MCF 10A (cell line): ENCODE measurements at regions not wholly inside any gene's neighbourhood (a gene's known extent, or its start where the extent isn't known, plus 50 kb on each side); places are given as distances from the start of the nearest gene placed in this dataset.

Experiments used
- BruUV-seq: library from RNA; stranded (reverse); fragments of 400-500 nt; replicated peaks from 2 replicates; lab custom pipeline; 2021; lab: Mats Ljungman, UMichigan
- CTCF ChIA-PET: fragments of 300-600 bp; sonication (Branson Sonifier 250); formaldehyde crosslinking; extraction: SDS; loops from one replicate; lab custom pipeline; 2021; ENCODE audit warnings: antibody characterized with exemption, inconsistent platforms; lab: Yijun Ruan, JAX
- POLR2A ChIA-PET: fragments of 300-600, 350-650 bp; sonication (Branson Sonifier 250); formaldehyde crosslinking; extraction: SDS; loops from one replicate; lab custom pipeline; 2020; ENCODE audit warnings: antibody characterized with exemption, inconsistent platforms; lab: Yijun Ruan, JAX
- DNase-seq: peaks from one replicate; pipeline ENCODE4 v3.0.0-alpha.2; 2018; ENCODE audit not compliant: unreplicated experiment
- H3K27ac Mint-ChIP-seq: one replicate; pipeline ENCODE4 v1.8.0; 2022; ENCODE audit warnings: mild to moderate bottlenecking, low read depth, mixed read lengths; ENCODE audit not compliant: unreplicated experiment
- H3K27me3 Mint-ChIP-seq: one replicate; pipeline ENCODE4 v1.8.0; 2022; ENCODE audit warnings: mixed read lengths; ENCODE audit not compliant: insufficient read depth, unreplicated experiment
- H3K36me3 Mint-ChIP-seq: one replicate; pipeline ENCODE4 v1.8.0; 2022; ENCODE audit warnings: mild to moderate bottlenecking, moderate library complexity, mixed read lengths; ENCODE audit not compliant: insufficient read depth, unreplicated experiment
- H3K4me1 Mint-ChIP-seq: one replicate; pipeline ENCODE4 v1.8.0; 2022; ENCODE audit warnings: mixed read lengths; ENCODE audit not compliant: insufficient read depth, unreplicated experiment
- H3K4me3 Mint-ChIP-seq: one replicate; pipeline ENCODE4 v1.8.0; 2022; ENCODE audit warnings: mild to moderate bottlenecking, moderate library complexity, mixed read lengths; ENCODE audit not compliant: unreplicated experiment
- H3K9me3 Mint-ChIP-seq: one replicate; pipeline ENCODE4 v1.8.0; 2022; ENCODE audit warnings: mixed read lengths; ENCODE audit not compliant: unreplicated experiment
- CTCF ChIP-seq: fragments of 200-600 bp; IDR thresholded peaks from one replicate; pipeline ENCODE4 v1.8.0; 2022; ENCODE audit warnings: antibody characterized with exemption, mild to moderate bottlenecking; ENCODE audit not compliant: unreplicated experiment
- intact Hi-C: fragments of 100-400 bp; cut with micrococcal nuclease; formaldehyde crosslinking; loops from 2 replicates; pipeline ENCODE4 v1.14.1; 2022

DNA sequence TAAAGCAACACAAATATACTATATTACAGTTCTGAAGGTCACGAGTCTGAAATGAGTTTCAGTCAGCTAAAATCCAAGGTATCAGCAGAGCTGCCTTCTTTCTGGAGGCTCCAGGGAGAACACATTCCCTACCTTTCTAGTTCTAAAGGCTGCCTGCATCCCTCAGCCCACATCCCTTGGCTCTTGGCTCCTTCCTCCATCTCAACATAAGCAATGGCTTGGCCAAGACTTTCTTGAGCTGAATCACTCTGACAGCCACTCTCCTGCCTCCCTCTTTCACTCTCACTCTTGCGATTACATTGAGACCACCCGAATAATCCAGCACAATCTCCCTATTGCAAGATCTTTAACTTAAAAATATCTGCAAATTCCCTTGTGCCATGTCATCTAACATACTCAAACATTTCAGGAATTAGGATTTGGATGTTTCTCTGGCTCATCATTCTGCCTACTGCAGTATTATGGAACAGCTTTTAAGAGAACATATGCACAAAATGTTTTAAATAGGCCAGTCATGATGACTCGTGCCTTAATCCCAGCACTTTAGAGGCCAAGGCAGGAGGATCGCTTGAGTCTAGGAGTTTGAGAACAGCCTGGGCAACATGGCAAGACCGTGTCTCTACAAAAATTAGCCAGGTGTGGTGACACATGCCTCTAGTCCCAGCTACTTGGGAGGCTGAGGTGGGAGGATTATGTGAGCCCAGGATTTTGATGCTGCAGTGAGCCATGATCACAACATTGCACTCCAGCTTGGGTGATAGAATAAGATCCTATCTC lies 144.2 kb upstream of the VSTM2A start:
- TF ChIP-seq CTCF = no peak
- BruUV-seq = no TSS peak
- no peaks in the 10 kb centered on the region for H3K27me3 Mint-ChIP-seq
- no peaks in the 10 kb centered on the region for H3K4me1 Mint-ChIP-seq
- H3K4me3 Mint-ChIP-seq = no peak overlapping the region
- no peaks in the 10 kb centered on the region for H3K9me3 Mint-ChIP-seq
- H3K27ac Mint-ChIP-seq = no peak overlapping the region
- DNase-seq = no peak
- CTCF ChIA-PET = interaction anchor here (1.1 kb wide), 1 partner anchor 13 kb away, joined by 3 read pairs; no protein-coding TSS in a partner anchor
- intact Hi-C loops = no loop called here
- H3K36me3 Mint-ChIP-seq = no peaks in the 10 kb centered on the region
- POLR2A ChIA-PET = no interaction called here

GRCh38 chr7:54398863-54399262 lies 143.3 kb upstream of the VSTM2A start:
- TF ChIP-seq CTCF = no peak

DNA sequence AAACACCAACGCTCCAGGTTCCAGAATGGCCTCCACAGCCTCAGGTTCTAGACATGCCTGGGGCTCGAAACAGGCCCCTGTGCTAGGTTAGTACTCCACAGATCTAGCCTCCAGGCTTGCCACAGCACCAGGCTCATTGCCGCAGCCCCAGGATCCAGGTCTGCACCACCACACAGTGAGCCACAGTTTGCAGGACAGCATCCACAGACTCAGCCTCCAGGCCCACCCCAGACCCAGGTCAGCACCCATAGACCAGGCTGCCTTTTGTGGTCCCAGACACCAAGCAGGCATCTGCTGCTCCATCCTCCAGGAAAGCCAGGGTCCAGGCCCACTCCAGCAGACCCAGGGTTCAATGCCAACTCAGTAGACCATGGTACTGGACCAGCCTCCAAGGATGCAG lies 132.3 kb upstream of the VSTM2A start:
- DNase-seq = no peak
- intact Hi-C loops = no loop called here
- no peaks in the 10 kb centered on the region for H3K4me1 Mint-ChIP-seq
- H3K9me3 Mint-ChIP-seq = peaks cover 20% of the 10 kb centered on the region
- CTCF ChIA-PET = no interaction called here
- peaks cover 6% of the 10 kb centered on the region for H3K36me3 Mint-ChIP-seq
- no TSS peak for BruUV-seq
- no peak for TF ChIP-seq CTCF
- no peak overlapping the region for H3K27ac Mint-ChIP-seq
- H3K27me3 Mint-ChIP-seq = no peaks in the 10 kb centered on the region
- POLR2A ChIA-PET = no interaction called here
- H3K4me3 Mint-ChIP-seq = no peak overlapping the region

More at GRCh38 chr7:54398863-54399262, 143.3 kb upstream of the VSTM2A start:
- H3K27ac Mint-ChIP-seq = no peak overlapping the region
- CTCF ChIA-PET = interaction anchor here (1.1 kb wide), 1 partner anchor 13 kb away, joined by 3 read pairs; no protein-coding TSS in a partner anchor
- H3K27me3 Mint-ChIP-seq = no peaks in the 10 kb centered on the region
- H3K9me3 Mint-ChIP-seq = no peaks in the 10 kb centered on the region
- POLR2A ChIA-PET = no interaction called here
- H3K36me3 Mint-ChIP-seq = no peaks in the 10 kb centered on the region
- H3K4me3 Mint-ChIP-seq = no peak overlapping the region
- no peak for DNase-seq
- BruUV-seq = no TSS peak
- intact Hi-C loops = no loop called here
- H3K4me1 Mint-ChIP-seq = no peaks in the 10 kb centered on the region

- Mint-ChIP-seq H3K27me3 (no peaks in the 10 kb centered on the region), H3K4me1 (no peaks in the 10 kb centered on the region), H3K27ac (no peak overlapping the region), H3K36me3 (no peaks in the 10 kb centered on the region), H3K4me3 (no peak overlapping the region), H3K9me3 (peaks cover 2% of the 10 kb centered on the region)
- CTCF ChIA-PET = no interaction called here
- no TSS peak for BruUV-seq
- POLR2A ChIA-PET = no interaction called here
- no peak for TF ChIP-seq CTCF
- DNase-seq = no peak
- intact Hi-C loops = no loop called here
Observed at GRCh38 chr7:54416678-54417077, 125.5 kb upstream of the VSTM2A start.
